Astrocyte (in vitro differentiated cells and primary cell): ENCODE measurements at regions not wholly inside any gene's neighbourhood (a gene's known extent, or its start where the extent isn't known, plus 50 kb on each side); places are given as distances from the start of the nearest gene placed in this dataset.

ENCODE experiments used
- CTCF ChIP-seq: IDR thresholded peaks from 2 replicates; pipeline ENCODE4 v1.5.1; 2011; ENCODE audit warnings: low read depth, mild to moderate bottlenecking, inconsistent platforms, low read length, moderate library complexity; ENCODE audit not compliant: insufficient read depth
- EZH2 ChIP-seq: IDR thresholded peaks from 2 replicates; pipeline ENCODE4 v1.6.1; 2012; ENCODE audit warnings: mild to moderate bottlenecking, low read length, inconsistent platforms; ENCODE audit not compliant: insufficient read depth

DNA sequence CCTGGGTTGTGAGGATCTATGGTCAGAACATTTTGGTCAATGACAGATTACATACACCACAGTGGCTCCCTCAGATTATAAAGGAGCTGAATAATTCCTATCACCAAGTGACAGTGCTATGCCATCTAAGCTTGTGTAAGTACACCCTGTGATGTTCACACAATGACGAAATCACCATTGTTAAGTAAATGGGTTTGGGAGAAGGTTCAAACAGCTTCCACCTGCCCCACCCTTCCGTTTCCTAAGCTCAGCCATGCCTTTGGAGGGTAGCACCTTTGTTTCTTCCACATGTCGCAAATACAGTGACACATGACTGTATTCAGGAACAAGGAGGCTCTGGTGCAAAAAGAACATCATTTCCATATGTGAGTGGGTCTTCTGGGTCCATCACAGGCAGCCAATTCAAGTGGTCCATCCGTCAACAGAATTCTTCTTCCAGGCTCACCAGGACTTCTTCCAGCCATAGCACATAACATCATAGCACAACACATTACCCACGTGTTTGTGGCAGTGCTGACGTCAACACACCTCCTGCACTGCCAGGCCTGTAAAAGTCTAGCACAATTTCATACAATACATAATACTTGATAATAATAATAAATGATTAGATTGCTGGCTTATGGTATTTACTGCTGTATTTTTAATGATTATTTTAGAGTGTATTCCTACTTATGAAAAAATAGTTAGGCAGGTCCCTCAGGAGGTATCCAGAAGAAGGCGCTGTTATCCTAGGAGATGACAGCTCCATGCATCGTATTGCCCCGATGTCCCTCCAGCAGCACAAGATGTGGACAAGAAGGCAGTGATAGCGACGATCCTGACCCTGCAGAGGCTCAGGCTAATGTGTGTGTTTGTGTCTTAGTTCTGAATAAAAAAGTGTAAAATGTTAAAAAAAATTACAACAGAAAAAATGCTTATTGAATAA is 264.8 kb downstream of the ANAPC1 start:
- TF ChIP-seq CTCF = no peak
- no peak for TF ChIP-seq EZH2
